ENCODE measurements at regions not wholly inside any gene's neighbourhood (a gene's known extent, or its start where the extent isn't known, plus 50 kb on each side); places are given as distances from the start of the nearest gene placed in this dataset.
"Not testable (repeated sequence)": the region's sequence is repeated elsewhere in the genome, so short reads cannot be mapped to it uniquely, and the experiment has no call there.

DNA sequence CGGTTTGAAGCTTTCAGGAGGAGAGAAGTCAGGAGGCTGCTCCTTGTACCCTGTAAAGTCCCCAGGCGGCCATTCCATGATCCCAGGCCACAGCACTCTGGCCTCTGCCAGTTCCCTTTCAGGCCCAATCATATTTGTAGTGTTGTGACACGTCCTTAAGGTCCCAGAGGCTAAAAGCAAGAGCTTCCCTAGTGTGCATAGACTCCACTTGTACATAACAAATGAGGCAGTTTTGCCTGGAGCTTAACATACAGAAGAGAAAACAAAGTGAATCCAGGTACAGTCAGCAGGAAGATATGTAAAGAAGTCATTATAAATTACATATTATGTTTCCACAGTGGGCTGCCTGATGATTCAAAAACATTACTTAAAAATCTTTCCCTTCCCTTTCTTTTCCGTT, 81.1 kb upstream of the RPH3A start:
- no peak for DNase-seq (ENCODE audit: low read depth)
- TF ChIP-seq, protein P1, sequence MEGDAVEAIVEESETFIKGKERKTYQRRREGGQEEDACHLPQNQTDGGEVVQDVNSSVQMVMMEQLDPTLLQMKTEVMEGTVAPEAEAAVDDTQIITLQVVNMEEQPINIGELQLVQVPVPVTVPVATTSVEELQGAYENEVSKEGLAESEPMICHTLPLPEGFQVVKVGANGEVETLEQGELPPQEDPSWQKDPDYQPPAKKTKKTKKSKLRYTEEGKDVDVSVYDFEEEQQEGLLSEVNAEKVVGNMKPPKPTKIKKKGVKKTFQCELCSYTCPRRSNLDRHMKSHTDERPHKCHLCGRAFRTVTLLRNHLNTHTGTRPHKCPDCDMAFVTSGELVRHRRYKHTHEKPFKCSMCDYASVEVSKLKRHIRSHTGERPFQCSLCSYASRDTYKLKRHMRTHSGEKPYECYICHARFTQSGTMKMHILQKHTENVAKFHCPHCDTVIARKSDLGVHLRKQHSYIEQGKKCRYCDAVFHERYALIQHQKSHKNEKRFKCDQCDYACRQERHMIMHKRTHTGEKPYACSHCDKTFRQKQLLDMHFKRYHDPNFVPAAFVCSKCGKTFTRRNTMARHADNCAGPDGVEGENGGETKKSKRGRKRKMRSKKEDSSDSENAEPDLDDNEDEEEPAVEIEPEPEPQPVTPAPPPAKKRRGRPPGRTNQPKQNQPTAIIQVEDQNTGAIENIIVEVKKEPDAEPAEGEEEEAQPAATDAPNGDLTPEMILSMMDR (IDR thresholded peaks at IDR 0.05; ENCODE audit: control insufficient read depth, insufficient read depth, low read depth, low read length, missing control alignments), result no peak
- H3K4me3 ChIP-seq (ENCODE audit: control insufficient read depth, low read depth, low read length), result no peak overlapping the region

DNA sequence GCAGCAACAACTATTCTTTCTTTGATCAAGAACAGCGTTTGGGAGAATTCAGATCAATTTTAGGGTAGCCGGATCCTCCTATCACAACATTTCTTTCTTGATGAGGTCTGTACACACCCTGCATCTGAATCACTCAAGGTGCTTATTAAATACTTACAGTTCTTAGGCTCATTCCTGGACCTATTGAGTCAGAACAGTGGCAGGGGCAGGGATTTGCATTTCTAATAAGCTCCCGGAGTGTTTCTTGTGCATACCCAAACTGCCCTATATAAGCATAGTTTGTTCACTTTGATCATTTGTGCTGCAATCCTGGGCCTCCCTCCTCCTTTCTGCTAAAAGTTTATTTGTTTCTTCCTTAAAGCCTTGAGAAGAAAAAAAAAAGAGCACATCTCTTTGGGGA, 80.5 kb upstream of the RPH3A start:
- DNase-seq (ENCODE audit: low read depth), result no peak
- H3K4me3 ChIP-seq (ENCODE audit: control insufficient read depth, low read depth, low read length), result no peak overlapping the region
- TF ChIP-seq, protein P1 (IDR thresholded peaks at IDR 0.05; ENCODE audit: control insufficient read depth, insufficient read depth, low read depth, low read length, missing control alignments), result no peak

DNA sequence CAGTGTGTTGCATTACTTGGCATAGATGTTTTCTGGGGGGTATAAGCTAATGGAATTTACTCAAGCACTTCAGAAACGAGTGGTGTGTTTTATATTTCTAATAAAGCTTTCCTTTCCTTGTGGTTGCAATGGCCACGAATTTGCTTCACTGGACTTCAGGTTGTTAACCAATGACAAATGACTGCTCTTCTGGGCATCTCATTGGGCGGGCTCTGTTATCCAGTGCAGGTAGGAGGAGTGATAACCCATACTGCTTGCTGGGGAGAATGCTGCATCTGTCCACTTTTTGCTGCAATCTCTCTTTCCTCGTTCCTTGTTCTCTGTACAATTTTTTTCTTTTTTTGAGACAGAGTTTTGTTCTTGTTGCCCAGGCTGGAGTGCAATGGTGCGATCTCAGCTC, 80.0 kb upstream of the RPH3A start:
- no peak overlapping the region for H3K4me3 ChIP-seq (ENCODE audit: control insufficient read depth, low read depth, low read length)
- DNase-seq (ENCODE audit: low read depth), result no peak
- TF ChIP-seq, protein P1 (IDR thresholded peaks at IDR 0.05; ENCODE audit: control insufficient read depth, insufficient read depth, low read depth, low read length, missing control alignments), result no peak

DNA sequence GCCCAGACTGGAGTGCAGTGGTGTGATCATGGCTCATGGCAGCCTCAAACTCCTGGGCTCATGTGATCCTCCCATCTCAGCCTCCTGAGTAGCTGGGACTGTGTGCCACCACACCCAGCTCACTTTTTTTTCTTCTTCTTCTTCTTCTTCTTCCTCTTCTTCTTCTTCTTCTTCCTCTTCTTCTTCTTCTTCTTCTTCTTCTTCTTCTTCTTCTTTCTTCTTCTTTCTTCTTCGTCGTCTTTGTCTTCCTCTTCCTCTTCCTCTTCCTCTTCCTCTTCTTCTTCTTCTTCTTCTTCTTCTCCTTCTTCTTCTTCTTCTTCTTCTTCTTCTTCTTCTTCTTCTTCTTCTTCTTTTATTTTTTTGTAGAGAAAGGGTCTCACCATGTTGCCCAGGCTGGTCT, 78.8 kb upstream of the RPH3A start:
- not testable (repeated sequence) for H3K4me3 ChIP-seq (ENCODE audit: control insufficient read depth, low read depth, low read length); DNase-seq (ENCODE audit: low read depth)

DNA sequence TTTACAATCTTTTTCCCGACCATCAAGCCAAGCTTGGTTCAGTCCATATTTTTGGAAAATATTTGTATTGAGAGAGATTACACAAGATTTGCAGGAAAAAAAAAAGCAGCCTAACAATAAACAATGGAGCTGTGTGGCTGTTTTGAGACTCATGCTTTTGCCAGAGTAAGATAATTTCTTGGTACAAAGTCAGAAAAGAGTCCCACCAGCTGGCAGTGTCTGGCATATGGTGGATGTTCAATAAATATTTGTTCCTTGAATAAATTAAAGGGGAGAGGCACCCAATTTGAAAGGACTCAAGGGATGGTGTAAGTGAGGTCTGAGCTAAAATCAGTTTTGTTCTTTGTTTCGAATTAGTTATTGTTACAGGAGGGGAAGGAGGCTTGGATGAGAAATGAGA, 78.1 kb upstream of the RPH3A start:
- no peak overlapping the region for H3K4me3 ChIP-seq (ENCODE audit: control insufficient read depth, low read depth, low read length)
- DNase-seq (ENCODE audit: low read depth), result no peak
- TF ChIP-seq, protein P1 (IDR thresholded peaks at IDR 0.05; ENCODE audit: control insufficient read depth, insufficient read depth, low read depth, low read length, missing control alignments), result no peak

DNA sequence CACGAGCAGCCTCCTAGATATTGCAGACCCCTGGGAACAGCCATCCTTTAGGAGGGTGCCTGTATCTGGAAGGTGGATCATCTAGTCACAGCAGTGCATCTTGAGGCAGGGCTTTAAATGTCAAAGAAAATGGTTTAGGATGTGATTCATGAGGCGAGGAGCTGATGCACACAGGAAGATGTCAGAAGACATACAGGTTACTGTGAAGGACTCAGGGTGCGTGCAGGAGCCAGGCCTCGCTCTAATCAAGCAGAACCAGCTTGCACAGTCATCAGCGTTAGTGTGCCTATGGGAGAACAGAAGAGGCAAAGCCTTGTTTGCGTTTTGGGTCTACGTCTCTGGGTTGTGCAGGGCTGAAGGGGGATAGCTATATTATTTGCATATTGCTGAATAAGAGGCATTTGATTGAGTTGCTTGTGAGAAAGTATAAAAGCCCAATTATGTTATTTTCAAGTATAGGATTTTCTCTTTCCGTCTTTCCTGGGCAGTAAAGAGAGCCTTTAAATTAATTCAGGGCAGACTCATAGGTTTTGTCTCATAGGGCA, 77.3 kb upstream of the RPH3A start:
- TF ChIP-seq, protein P1 (IDR thresholded peaks at IDR 0.05; ENCODE audit: control insufficient read depth, insufficient read depth, low read depth, low read length, missing control alignments), result no peak
- no peak overlapping the region for H3K4me3 ChIP-seq (ENCODE audit: control insufficient read depth, low read depth, low read length)
- DNase-seq (ENCODE audit: low read depth), result no peak

DNA sequence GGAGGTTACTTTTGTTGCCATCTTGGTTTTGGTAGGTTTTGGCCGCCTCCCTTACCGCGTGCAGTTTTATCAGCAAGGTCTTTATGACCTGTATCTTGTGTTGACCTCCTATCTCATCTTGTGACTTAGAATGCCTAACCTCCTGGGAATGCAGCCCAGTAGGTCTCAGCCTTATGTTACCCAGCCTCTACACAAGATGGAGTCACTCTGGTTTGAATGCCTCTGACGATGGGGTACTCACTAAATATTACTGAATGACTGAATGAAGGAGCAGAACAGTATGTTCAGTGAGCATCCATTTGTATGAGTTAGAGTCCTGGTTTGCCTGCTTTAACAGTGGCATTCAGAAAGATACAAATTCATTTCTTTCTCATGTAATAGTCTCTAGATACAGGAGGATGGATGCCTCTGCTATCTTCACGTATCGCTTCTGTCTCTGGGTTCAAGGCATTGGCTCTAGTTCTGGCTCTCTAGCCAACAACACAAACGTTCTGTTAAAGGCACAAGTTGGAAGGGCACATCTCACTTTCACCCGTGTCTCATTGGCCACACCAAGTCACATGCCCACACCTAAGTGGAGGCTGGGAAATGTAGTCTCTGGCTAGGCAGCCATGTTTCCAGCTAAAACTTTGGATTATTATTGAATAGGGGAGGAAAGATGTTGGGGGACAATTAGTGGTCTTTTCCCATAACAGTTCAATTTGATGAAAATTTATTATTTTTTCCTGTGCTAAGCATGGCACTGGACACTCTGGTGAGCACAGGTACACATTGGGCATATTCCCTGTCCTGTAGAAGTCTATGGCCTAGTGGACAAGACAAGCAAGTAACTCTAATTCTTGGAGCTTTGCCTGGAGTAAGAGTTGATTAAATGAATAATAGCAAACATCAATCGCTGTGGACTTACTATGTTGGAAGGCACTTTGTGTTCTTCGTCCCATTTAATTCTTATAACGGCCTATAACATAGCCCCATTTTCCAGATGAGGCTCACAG, 75.2 kb upstream of the RPH3A start:
- DNase-seq (ENCODE audit: low read depth), result no peak
- no peak overlapping the region for H3K4me3 ChIP-seq (ENCODE audit: control insufficient read depth, low read depth, low read length)
- TF ChIP-seq, protein P1 (IDR thresholded peaks at IDR 0.05; ENCODE audit: control insufficient read depth, insufficient read depth, low read depth, low read length, missing control alignments), result no peak
